ENCODE measurements at regions not wholly inside any gene's neighbourhood (a gene's known extent, or its start where the extent isn't known, plus 50 kb on each side); places are given as distances from the start of the nearest gene placed in this dataset.
"Not testable (repeated sequence)": the region's sequence is repeated elsewhere in the genome, so short reads cannot be mapped to it uniquely, and the experiment has no call there.

DNA sequence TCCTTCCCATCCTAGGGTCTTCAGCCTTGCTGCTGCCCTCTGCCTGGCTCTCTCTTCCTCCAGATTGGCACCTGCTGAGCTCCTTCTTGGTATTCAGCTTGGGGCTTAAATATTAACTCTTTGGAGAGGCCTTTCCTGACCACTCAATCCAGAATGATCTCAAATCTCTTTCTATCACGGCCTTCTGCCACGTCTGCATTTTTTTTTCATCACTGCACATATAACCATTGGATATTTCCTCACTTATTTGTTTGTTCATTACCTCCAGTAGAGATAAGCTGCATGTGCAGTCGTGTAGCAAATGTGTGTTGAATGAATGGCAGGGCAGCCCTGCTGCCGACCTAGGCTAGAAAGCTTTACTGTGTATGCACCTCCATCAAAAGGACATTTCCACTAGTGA, 51.6 kb upstream of the MPP7 start:
- no peaks in the 10 kb centered on the region for H3K27me3 ChIP-seq (ENCODE audit: control insufficient read depth, insufficient read depth, low read length)
- H3K36me3 ChIP-seq (replicated peaks; ENCODE audit: control insufficient read depth, insufficient read depth, low read length), result no peaks in the 10 kb centered on the region
- DNase-seq, result no peak
- H3K4me3 ChIP-seq (ENCODE audit: insufficient read depth, low read depth, low read length), result no peak overlapping the region

DNA sequence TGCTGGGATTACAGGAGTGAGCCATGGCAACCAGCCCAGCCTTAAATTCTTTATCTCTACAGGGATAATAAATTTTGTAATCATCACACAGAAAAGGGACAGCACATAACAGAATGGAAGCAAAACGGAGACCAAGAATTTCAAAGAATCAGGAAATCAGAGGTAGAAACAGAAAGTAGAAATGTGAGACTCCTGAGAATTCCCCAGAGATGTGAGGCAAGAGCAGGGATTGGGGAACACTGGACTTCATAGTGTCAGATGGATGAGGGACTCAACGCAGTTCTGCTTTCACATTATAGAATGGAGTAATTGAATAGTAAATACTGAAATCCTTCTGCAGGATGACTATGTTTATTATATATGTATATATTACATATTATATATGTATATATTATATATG, 52.5 kb upstream of the MPP7 start:
- H3K27me3 ChIP-seq (ENCODE audit: control insufficient read depth, insufficient read depth, low read length), result no peaks in the 10 kb centered on the region
- DNase-seq, result no peak
- no peaks in the 10 kb centered on the region for H3K36me3 ChIP-seq (replicated peaks; ENCODE audit: control insufficient read depth, insufficient read depth, low read length)
- no peak overlapping the region for H3K4me3 ChIP-seq (ENCODE audit: insufficient read depth, low read depth, low read length)

DNA sequence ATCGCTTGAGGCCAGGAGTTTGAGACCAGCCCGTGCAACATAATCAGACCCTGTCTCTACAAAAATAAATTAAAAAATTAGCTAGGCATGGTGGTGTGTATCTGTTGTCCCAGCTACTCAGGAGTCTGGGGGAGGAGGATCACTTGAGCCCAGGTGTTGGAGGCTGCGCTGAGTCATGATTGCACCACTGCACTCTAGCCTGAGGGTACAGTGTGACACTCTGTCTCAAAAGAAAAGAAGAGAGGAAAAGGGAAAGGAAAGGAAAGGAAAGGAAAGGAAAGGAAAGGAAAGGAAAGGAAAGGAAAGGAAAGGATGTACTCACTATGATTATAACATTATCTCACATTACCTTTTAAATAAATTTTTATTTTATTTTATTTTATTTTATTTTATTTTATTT, 56.5 kb upstream of the MPP7 start:
- H3K27me3 ChIP-seq (ENCODE audit: control insufficient read depth, insufficient read depth, low read length), result no peaks in the 10 kb centered on the region
- H3K4me3 ChIP-seq (ENCODE audit: insufficient read depth, low read depth, low read length), result no peak overlapping the region
- DNase-seq, result no peak
- H3K36me3 ChIP-seq (replicated peaks; ENCODE audit: control insufficient read depth, insufficient read depth, low read length), result no peaks in the 10 kb centered on the region

DNA sequence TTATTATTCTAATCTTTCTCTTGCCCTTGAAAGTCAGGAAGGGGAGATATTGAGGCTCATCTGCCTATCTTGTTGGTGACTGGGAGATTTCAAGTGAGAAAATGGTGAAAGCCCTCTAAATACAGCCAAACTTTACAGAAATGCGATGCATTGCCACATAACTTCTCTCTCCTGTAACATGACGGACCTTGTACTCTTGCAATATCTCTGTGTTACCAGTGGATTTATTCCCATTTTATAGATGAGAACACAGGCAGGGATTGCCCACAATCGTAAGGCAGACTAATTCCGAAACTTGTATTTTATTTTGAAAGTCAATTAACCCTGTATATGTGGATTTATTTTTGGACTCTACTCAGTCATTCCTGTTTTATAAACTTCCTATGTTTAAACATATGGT, 57.3 kb upstream of the MPP7 start:
- Histone ChIP-seq H3K36me3 (replicated peaks; ENCODE audit: control insufficient read depth, insufficient read depth, low read length) (no peaks in the 10 kb centered on the region), H3K27me3 (ENCODE audit: control insufficient read depth, insufficient read depth, low read length) (no peaks in the 10 kb centered on the region)
- DNase-seq, result no peak

DNA sequence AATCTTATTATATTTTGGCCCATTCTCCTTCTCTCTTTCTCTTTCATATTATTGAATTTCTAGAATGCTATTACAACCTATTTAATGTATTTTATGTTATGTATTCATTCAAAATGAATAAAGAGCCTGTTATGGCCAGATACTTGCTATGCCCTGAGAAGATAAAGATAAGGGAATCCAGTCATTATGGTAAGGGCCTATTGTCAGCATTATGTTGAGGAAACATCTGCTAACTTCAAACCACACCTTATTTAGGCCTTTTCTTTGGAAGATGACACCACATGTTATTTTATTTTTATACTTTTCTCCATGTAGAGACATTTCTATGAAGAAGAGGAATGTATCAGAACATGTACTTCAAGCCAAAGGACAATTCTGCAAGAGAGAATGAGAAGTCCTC, 60.5 kb upstream of the MPP7 start:
- Histone ChIP-seq H3K36me3 (replicated peaks; ENCODE audit: control insufficient read depth, insufficient read depth, low read length) (no peaks in the 10 kb centered on the region), H3K27me3 (ENCODE audit: control insufficient read depth, insufficient read depth, low read length) (no peaks in the 10 kb centered on the region), H3K4me3 (ENCODE audit: insufficient read depth, low read depth, low read length) (no peak overlapping the region)
- DNase-seq, result no peak

More for the DNA sequence above, 57.3 kb upstream of the MPP7 start:
- no peak overlapping the region for H3K4me3 ChIP-seq (ENCODE audit: insufficient read depth, low read depth, low read length)

DNA sequence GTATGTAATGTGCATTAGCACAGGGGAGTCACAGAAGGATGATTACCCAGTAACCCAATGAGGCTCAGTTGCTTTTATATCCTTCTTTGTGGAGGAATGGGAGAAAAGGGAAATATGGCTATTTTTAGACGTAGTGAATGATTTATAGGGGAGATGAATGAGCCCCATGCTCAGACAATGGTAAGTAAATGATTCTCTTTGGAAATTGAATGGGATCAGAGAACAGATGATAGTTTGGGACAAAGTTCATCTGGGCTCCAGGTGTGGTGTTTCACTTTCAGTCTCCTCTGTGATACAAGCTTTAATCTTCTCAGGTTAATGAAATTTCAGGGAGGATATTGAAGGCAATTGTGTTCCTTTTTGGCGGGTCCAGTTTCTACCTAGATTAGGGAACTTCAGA, 63.0 kb upstream of the MPP7 start:
- no peaks in the 10 kb centered on the region for H3K27me3 ChIP-seq (ENCODE audit: control insufficient read depth, insufficient read depth, low read length)
- no peak for DNase-seq
- H3K36me3 ChIP-seq (replicated peaks; ENCODE audit: control insufficient read depth, insufficient read depth, low read length), result no peaks in the 10 kb centered on the region
- H3K4me3 ChIP-seq (ENCODE audit: insufficient read depth, low read depth, low read length), result no peak overlapping the region

DNA sequence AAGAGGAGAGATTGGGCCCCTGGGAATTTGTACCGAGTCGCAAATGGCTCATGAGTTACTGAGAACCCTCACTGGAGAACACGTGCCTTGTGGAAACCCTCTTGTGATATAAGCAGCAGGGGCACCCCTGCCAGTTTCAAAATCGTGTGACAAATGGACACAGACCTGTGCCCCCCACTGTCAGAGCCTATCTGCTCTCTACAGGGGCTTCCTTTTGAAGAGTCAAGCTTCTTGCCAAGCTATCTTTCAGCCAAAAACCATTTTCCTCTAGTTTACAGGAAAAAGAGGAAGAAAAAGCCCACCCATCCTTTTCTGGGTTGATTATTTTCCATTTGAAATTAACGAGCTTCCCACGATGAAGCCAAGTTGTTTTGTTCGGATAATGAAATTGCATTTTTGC, 64.1 kb upstream of the MPP7 start:
- Histone ChIP-seq H3K4me3 (ENCODE audit: insufficient read depth, low read depth, low read length) (no peak overlapping the region), H3K36me3 (replicated peaks; ENCODE audit: control insufficient read depth, insufficient read depth, low read length) (no peaks in the 10 kb centered on the region), H3K27me3 (ENCODE audit: control insufficient read depth, insufficient read depth, low read length) (no peaks in the 10 kb centered on the region)
- DNase-seq, result no peak

DNA sequence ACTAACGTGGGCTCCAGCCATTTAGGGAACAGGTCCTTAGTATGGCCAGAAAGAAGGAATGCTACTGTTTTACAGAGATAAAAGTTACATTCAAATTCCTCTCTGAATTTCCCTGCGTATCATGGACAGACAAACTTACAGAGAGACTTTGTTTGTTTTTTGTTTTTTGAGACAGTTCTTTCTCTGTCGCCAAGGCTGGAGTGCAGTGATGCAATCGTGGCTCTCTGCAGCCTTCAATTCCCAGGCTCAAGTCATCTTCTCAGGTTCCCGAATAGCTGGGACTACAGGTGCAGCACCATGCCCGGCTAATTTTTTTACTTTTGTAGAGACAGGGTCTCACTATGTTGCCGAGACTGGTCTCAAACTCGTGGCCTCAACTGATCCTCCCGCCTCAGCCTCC, 64.5 kb upstream of the MPP7 start:
- DNase-seq, result no peak
- H3K36me3 ChIP-seq (replicated peaks; ENCODE audit: control insufficient read depth, insufficient read depth, low read length), result no peaks in the 10 kb centered on the region
- no peaks in the 10 kb centered on the region for H3K27me3 ChIP-seq (ENCODE audit: control insufficient read depth, insufficient read depth, low read length)
- H3K4me3 ChIP-seq (ENCODE audit: insufficient read depth, low read depth, low read length), result no peak overlapping the region

DNA sequence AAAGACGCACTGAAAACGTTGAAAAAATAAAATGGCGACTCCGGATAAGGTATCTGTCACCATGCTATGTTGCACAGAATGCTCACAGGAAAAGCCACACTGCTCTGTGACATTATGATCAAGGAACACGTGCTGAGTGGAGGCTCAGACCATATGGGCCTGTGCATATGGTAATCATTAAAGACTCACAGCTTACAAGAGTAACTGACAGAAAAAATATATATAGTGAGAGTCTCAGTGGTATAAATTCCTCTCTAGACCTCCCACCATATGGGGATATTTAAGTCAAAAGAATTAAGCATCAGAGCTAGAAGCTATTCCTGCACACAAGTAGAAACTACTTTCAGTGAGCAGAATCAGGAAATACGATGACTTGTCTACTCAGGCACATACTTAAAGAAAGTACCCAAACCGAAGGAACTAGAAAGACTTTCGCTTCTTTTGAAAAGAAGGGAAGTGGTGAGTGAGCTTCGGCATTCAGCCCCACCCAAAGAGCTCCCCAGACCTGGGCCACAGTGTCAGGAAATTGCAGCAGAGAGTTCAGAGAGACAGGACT, 65.1 kb upstream of the MPP7 start:
- no peaks in the 10 kb centered on the region for H3K27me3 ChIP-seq (ENCODE audit: control insufficient read depth, insufficient read depth, low read length)
- no peak for DNase-seq
- no peak overlapping the region for H3K4me3 ChIP-seq (ENCODE audit: insufficient read depth, low read depth, low read length)
- no peaks in the 10 kb centered on the region for H3K36me3 ChIP-seq (replicated peaks; ENCODE audit: control insufficient read depth, insufficient read depth, low read length)

DNA sequence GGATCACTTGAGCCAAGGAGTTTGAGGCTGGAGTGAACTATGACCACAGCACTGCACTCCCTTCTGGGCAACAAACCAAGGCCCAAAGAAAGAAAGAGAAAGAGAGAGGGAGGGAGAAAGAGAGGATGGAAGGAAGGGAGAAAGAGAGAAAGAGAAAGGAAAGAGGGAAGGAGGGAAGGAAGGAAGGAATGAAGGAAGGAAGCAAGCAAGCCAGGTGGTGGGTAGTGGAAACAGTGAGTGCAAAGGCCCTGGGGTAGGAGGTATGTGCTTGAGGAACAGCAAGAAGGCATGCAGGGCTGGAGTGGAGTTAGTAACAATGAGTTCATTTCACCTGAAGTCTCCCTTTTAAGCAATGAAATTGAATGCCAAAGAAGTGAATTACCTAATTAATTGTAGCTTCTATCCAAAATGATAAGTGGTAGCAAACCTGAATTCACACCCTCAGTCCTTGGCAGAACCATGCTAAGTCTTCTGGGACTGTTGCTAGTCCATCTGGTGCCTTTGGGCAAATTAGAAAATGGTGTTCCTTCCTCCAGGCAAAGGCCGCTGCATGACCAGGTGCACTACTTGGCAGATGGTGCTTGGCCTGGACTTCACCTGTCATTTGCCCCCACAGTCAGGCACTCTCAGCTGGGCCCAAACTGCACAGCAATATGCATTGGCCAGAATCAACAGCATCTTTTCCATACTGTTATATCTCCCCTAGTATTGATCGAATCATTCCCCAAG, 67.4 kb upstream of the MPP7 start:
- DNase-seq, result no peak
- Histone ChIP-seq H3K36me3 (replicated peaks; ENCODE audit: control insufficient read depth, insufficient read depth, low read length) (no peaks in the 10 kb centered on the region), H3K27me3 (ENCODE audit: control insufficient read depth, insufficient read depth, low read length) (no peaks in the 10 kb centered on the region), H3K4me3 (ENCODE audit: insufficient read depth, low read depth, low read length) (no peak overlapping the region)

DNA sequence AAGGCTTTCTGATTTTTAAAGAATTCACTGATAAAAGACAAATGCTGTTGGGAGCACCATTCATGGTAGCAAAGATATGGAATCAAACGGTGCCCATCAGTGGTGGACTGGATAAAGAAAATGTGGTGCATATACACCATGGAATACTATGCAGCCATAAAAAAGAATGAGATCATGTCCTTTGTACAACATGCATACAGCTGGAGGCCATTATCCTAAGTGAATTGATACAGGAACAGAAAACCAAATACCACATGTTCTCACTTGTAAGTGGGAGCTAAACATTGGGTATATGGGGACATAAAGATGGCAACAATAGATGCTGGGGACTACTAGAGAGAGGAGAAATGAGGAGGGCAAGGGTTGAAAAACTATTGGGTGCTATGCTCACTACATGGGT, 68.8 kb upstream of the MPP7 start:
- not testable (repeated sequence) for H3K4me3 ChIP-seq (ENCODE audit: insufficient read depth, low read depth, low read length); DNase-seq; H3K36me3 ChIP-seq (replicated peaks; ENCODE audit: control insufficient read depth, insufficient read depth, low read length); H3K27me3 ChIP-seq (ENCODE audit: control insufficient read depth, insufficient read depth, low read length)

DNA sequence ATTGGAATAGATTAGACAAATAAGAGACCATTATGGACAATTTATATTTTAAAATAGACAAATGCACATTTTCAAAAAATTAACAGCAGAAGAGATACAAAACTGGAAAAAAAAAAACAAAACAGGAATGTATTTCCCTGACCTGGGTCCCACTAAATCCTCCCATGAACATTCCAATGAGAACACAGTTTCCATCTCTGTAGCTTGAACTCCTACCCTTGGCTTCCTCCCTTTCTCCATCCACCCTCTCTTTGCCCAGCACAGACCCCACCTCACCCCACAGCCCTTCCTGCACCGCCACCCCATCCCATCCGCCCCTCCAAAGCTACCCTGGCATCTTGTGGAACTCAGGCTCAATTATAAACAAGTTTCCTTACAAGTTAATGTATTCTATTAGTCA, 71.2 kb upstream of the MPP7 start:
- Histone ChIP-seq H3K36me3 (replicated peaks; ENCODE audit: control insufficient read depth, insufficient read depth, low read length) (no peaks in the 10 kb centered on the region), H3K4me3 (ENCODE audit: insufficient read depth, low read depth, low read length) (no peak overlapping the region), H3K27me3 (ENCODE audit: control insufficient read depth, insufficient read depth, low read length) (no peaks in the 10 kb centered on the region)
- no peak for DNase-seq

DNA sequence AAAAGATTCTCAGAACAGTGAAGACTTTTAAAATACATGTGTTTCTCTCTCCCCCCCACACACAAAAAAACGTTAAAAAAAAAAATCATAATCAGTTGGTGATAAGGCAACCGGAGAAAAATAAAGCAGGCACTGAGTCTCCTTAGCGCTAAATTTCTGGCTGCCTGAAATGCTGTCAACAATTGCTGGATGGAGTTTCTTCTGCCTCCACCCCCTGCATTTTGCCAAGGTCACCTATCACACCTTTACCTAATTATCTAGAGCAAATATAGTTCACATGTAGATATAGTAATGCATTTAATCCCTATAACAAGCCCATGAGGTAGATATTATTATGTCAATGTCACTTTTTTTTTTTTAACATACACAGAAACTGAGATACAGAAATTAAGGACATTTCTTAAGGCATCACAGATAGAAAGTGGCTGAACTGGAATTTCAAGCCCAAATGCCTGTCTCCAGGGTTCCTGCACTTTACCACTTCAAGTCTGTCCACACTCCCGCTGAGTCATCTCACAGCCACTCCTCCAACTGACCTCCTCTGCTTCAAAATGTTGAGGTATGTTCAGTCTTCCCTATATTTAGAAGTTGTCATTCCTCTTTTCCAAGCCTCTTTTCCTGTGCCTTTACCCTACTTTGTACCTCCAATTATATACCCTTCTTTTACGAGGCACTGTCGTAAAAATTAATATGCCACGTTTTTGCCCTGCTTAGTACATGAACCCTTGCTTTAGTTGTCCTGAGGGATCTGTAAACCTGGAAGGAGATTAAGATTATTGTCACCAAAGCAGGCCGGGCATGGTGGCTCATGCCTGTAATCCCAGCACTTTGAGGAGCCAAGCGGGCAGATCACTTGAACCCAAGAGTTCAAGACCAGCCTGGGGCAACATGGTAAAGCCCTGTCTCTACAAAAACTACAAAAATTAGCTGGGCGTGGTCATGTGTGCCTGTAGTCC, 72.8 kb upstream of the MPP7 start:
- no peak for DNase-seq
- Histone ChIP-seq H3K36me3 (replicated peaks; ENCODE audit: control insufficient read depth, insufficient read depth, low read length) (no peaks in the 10 kb centered on the region), H3K4me3 (ENCODE audit: insufficient read depth, low read depth, low read length) (no peak overlapping the region), H3K27me3 (ENCODE audit: control insufficient read depth, insufficient read depth, low read length) (no peaks in the 10 kb centered on the region)

DNA sequence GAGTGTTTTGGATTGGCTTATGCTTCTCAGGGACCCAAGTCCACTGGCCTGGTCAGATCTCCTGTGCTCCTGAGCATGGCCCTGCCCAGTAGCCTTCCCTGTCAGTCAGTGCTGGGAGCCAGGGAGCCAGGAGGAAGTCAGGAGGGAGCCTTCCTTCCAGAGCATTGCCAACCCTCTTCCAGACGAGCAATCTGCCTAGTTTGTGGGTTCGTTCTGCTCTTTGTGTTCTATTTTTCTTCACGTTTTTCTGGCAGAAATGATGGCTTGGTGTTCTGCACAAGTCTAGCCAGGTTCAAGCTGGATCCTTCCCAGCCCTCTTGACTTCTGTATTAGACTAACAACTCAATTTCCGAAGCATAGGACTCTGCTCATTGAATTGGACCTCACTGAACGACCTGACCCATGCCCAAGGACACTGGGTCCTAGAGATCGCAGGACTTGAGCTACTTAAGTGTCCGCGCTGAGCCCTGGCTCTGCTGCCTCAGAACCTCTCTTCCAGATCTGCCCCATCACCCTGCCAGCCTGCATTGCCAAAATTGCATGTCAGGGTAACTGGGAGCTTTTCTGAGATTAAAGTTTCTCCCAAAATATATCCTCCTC, 76.2 kb upstream of the MPP7 start:
- DNase-seq, result no peak
- Histone ChIP-seq H3K27me3 (ENCODE audit: control insufficient read depth, insufficient read depth, low read length) (no peaks in the 10 kb centered on the region), H3K36me3 (replicated peaks; ENCODE audit: control insufficient read depth, insufficient read depth, low read length) (no peaks in the 10 kb centered on the region), H3K4me3 (ENCODE audit: insufficient read depth, low read depth, low read length) (no peak overlapping the region)

DNA sequence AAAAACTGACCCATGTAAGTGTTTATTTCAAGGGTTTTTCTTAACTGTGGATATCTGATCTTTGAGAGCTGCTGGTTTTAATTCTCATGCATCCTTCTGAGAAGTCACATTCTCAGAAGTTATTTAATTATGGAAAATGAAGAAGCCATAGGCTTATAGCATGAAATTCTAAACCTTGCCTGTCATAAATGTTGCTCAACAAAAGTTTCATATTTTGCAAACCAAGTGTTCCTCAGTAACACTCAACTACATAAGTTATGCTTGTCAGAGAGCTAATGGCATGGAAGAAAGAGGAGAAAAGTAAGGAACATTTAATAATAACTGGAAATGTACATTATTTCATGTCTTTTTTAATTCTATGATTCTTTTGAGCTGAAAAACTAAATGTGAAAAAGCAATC, 78.6 kb upstream of the MPP7 start:
- Histone ChIP-seq H3K27me3 (ENCODE audit: control insufficient read depth, insufficient read depth, low read length) (no peaks in the 10 kb centered on the region), H3K4me3 (ENCODE audit: insufficient read depth, low read depth, low read length) (no peak overlapping the region), H3K36me3 (replicated peaks; ENCODE audit: control insufficient read depth, insufficient read depth, low read length) (no peaks in the 10 kb centered on the region)
- no peak for DNase-seq

Measured in H7 (cell line).